ENCODE measurements at regions not wholly inside any gene's neighbourhood (a gene's known extent, or its start where the extent isn't known, plus 50 kb on each side); places are given as distances from the start of the nearest gene placed in this dataset.

GRCh38 chr2:128786741-128787478 lies 468.2 kb upstream of the HS6ST1 start:
- no peaks in the 10 kb centered on the region for H3K36me3 ChIP-seq (replicated peaks)
- H3K27me3 ChIP-seq (replicated peaks): no peaks in the 10 kb centered on the region
- no peak overlapping the region for H3K27ac ChIP-seq
- H3K4me3 ChIP-seq (ENCODE audit: low read depth, low read length): no peak overlapping the region
- no peak for DNase-seq
- no peak for TF ChIP-seq CTCF (IDR thresholded peaks at IDR 0.05; ENCODE audit: low read depth, low read length, missing control alignments)
- in situ Hi-C loops (cut with HindIII; ENCODE audit: low pct_ligation_motif_present, low sequenced_read_pairs): no loop called here

GRCh38 chr2:128787616-128788015 lies 468.9 kb upstream of the HS6ST1 start:
- Histone ChIP-seq H3K4me3 (ENCODE audit: low read depth, low read length) (no peak overlapping the region), H3K36me3 (replicated peaks) (no peaks in the 10 kb centered on the region), H3K27me3 (replicated peaks) (no peaks in the 10 kb centered on the region), H3K27ac (no peak overlapping the region)
- DNase-seq: no peak
- in situ Hi-C loops (cut with HindIII; ENCODE audit: low pct_ligation_motif_present, low sequenced_read_pairs): no loop called here
- no peak for TF ChIP-seq CTCF (IDR thresholded peaks at IDR 0.05; ENCODE audit: low read depth, low read length, missing control alignments)

GRCh38 chr2:128788636-128789220 lies 470.1 kb upstream of the HS6ST1 start:
- H3K27ac ChIP-seq: no peak overlapping the region
- DNase-seq: no peak
- H3K27me3 ChIP-seq (replicated peaks): no peaks in the 10 kb centered on the region
- no peak for TF ChIP-seq CTCF (IDR thresholded peaks at IDR 0.05; ENCODE audit: low read depth, low read length, missing control alignments)
- no peaks in the 10 kb centered on the region for H3K36me3 ChIP-seq (replicated peaks)
- H3K4me3 ChIP-seq (ENCODE audit: low read depth, low read length): no peak overlapping the region
- in situ Hi-C loops (cut with HindIII; ENCODE audit: low pct_ligation_motif_present, low sequenced_read_pairs): no loop called here

GRCh38 chr2:128789221-128789620 lies 470.6 kb upstream of the HS6ST1 start:
- no peak overlapping the region for H3K4me3 ChIP-seq (ENCODE audit: low read depth, low read length)
- no peaks in the 10 kb centered on the region for H3K27me3 ChIP-seq (replicated peaks)
- in situ Hi-C loops (cut with HindIII; ENCODE audit: low pct_ligation_motif_present, low sequenced_read_pairs): no loop called here
- no peak for TF ChIP-seq CTCF (IDR thresholded peaks at IDR 0.05; ENCODE audit: low read depth, low read length, missing control alignments)
- no peak for DNase-seq
- H3K36me3 ChIP-seq (replicated peaks): no peaks in the 10 kb centered on the region
- no peak overlapping the region for H3K27ac ChIP-seq

- DNase-seq: no peak
- in situ Hi-C loops (cut with HindIII; ENCODE audit: low pct_ligation_motif_present, low sequenced_read_pairs): no loop called here
- Histone ChIP-seq H3K36me3 (replicated peaks) (no peaks in the 10 kb centered on the region), H3K27ac (no peak overlapping the region), H3K27me3 (replicated peaks) (no peaks in the 10 kb centered on the region), H3K4me3 (ENCODE audit: low read depth, low read length) (no peak overlapping the region)
- TF ChIP-seq CTCF (IDR thresholded peaks at IDR 0.05; ENCODE audit: low read depth, low read length, missing control alignments): no peak
Measured at GRCh38 chr2:128789776-128790455, 471.2 kb upstream of the HS6ST1 start.

Data from brain microvascular endothelial cell (primary cell).